HCT116 (cell line): ENCODE measurements at regions not wholly inside any gene's neighbourhood (a gene's known extent, or its start where the extent isn't known, plus 50 kb on each side); places are given as distances from the start of the nearest gene placed in this dataset.

Experiments used
- ATAC-seq: fragments of 200-7000 bp; cut with Tn5 transposase; 2 replicates; pipeline ENCODE4 v1.9.1; 2020; ENCODE audit warnings: mild to moderate bottlenecking, moderate library complexity
- BruUV-seq: library from RNA; stranded (reverse); fragments of 400-500 nt; replicated peaks from 2 replicates; lab custom pipeline; 2021; lab: Mats Ljungman, UMichigan
- CTCF ChIA-PET: fragments of 300-600 bp; sonication (Branson Sonifier 250); formaldehyde crosslinking; loops from one replicate; lab custom pipeline; 2021; ENCODE audit warnings: antibody characterized with exemption; lab: Charles Lee
- POLR2A ChIA-PET: fragments of 300-600, 350-600 bp; sonication (Branson Sonifier 250); formaldehyde crosslinking; loops from one replicate; lab custom pipeline; 2021; ENCODE audit warnings: antibody characterized with exemption; lab: Charles Lee
- RAD21 ChIA-PET, 2 experiments: fragments of 300-600 bp; sonication (Branson Sonifier 250); formaldehyde crosslinking; loops; one replicate each; lab custom pipeline; 2023; ENCODE audit warnings: low total read pairs in 2 of 2; ENCODE audit not compliant: uncharacterized antibody in 2 of 2, unreplicated experiment in 2 of 2, low non-redundant PET in 1 of 2; lab: Charles Lee
- DNase-seq: peaks from one replicate; pipeline ENCODE4 v3.0.0-alpha.2; 2010; ENCODE audit warnings: low read depth, low spot score
- H2AFZ ChIP-seq: fragments of 200-600 bp; shearing (Covaris generic), sonication (generic); 2 replicates; pipeline ENCODE4 v1.6.1; 2017; ENCODE audit warnings: low read depth, mixed run types, mixed read lengths, antibody characterized with exemption, low read length; ENCODE audit not compliant: poor library complexity, severe bottlenecking
- H3K27ac ChIP-seq: 2 replicates; pipeline ENCODE4 v1.5.1; 2012; ENCODE audit warnings: low read depth, low read length
- H3K27me3 ChIP-seq: fragments of 200-600 bp; sonication (generic); 2 replicates; pipeline ENCODE4 v1.6.1; 2016; ENCODE audit warnings: mixed run types, low read length, mixed read lengths; ENCODE audit not compliant: insufficient read depth
- H3K36me3 ChIP-seq, 2 experiments: fragments of 200-500 bp in 1 of 2; fragments of 200-600 bp in 1 of 2; sonication (Bioruptor generic) in 1 of 2; sonication (generic) in 1 of 2; 2 replicates each; pipeline versions ENCODE4 v1.5.1 to v1.6.1; 2014 to 2016; ENCODE audit warnings: low read length in 2 of 2, inconsistent platforms in 1 of 2, mixed read lengths in 1 of 2, mixed run types in 1 of 2; ENCODE audit not compliant: insufficient read depth in 2 of 2, control insufficient read depth in 1 of 2
- H3K4me1 ChIP-seq, 2 experiments: fragments of 200-600 bp in 1 of 2; sonication (generic) in 1 of 2; 2 replicates each; pipeline versions ENCODE4 v1.5.1 to v1.6.1; 2012 to 2017; ENCODE audit warnings: low read length in 2 of 2, inconsistent platforms in 1 of 2, mild to moderate bottlenecking in 1 of 2, mixed read lengths in 1 of 2, mixed run types in 1 of 2, moderate library complexity in 1 of 2; ENCODE audit not compliant: insufficient read depth in 2 of 2, control insufficient read depth in 1 of 2
- H3K4me2 ChIP-seq: fragments of 200-600 bp; sonication (generic); 2 replicates; pipeline ENCODE4 v1.6.1; 2017; ENCODE audit warnings: mixed run types, low read length, mixed read lengths
- H3K4me3 ChIP-seq, 2 experiments: fragments of 200-600 bp in 1 of 2; sonication (generic) in 1 of 2; replicated peaks in 1 of 2; 2 replicates each; pipeline ENCODE4 v1.5.1; 2011 to 2016; ENCODE audit warnings: low read length in 2 of 2, control low read depth in 1 of 2, low read depth in 1 of 2, mild to moderate bottlenecking in 1 of 2, mixed read lengths in 1 of 2, mixed run types in 1 of 2
- H3K79me2 ChIP-seq: fragments of 200-600 bp; sonication (generic); 2 replicates; pipeline ENCODE4 v1.6.1; 2017; ENCODE audit warnings: mild to moderate bottlenecking, mixed run types, low read length, moderate library complexity, mixed read lengths; ENCODE audit not compliant: insufficient read depth
- H3K9ac ChIP-seq: fragments of 200-600 bp; sonication (generic); 2 replicates; pipeline ENCODE4 v1.6.1; 2016; ENCODE audit warnings: low read length, mixed read lengths
- H3K9me2 ChIP-seq: fragments of 200-600 bp; sonication (generic), shearing (Covaris generic); 2 replicates; pipeline ENCODE4 v1.6.1; 2017; ENCODE audit warnings: mixed run types, mild to moderate bottlenecking, moderate library complexity; ENCODE audit not compliant: insufficient read depth
- H3K9me3 ChIP-seq, 2 experiments: fragments of 200-500 bp in 1 of 2; fragments of 200-600 bp in 1 of 2; sonication (Bioruptor generic) in 1 of 2; sonication (generic) in 1 of 2; 2 replicates each; pipeline ENCODE4 v1.6.1; 2014 to 2017; ENCODE audit warnings: low read length in 2 of 2, mixed read lengths in 2 of 2, inconsistent platforms in 1 of 2, low read depth in 1 of 2, mild to moderate bottlenecking in 1 of 2, mixed run types in 1 of 2, moderate library complexity in 1 of 2; ENCODE audit not compliant: control insufficient read depth in 1 of 2, insufficient read depth in 1 of 2
- H4K20me1 ChIP-seq: fragments of 200-600 bp; sonication (generic), shearing (Covaris generic); 2 replicates; pipeline ENCODE4 v1.6.1; 2017; ENCODE audit warnings: mixed run types, mild to moderate bottlenecking, moderate library complexity; ENCODE audit not compliant: insufficient read depth
- EGR1 ChIP-seq: IDR thresholded peaks from 2 replicates; pipeline ENCODE4 v1.6.1; 2012; ENCODE audit warnings: low read depth
- ELF1 ChIP-seq: IDR thresholded peaks from 2 replicates; pipeline ENCODE4 v1.6.1; 2012; ENCODE audit warnings: low read depth, borderline replicate concordance
- EZH2 ChIP-seq: fragments of 200-600 bp; sonication (generic); IDR thresholded peaks from 2 replicates; pipeline ENCODE4 v1.6.1; 2017; ENCODE audit warnings: antibody characterized with exemption, mixed run types
- EZH2phosphoT487 ChIP-seq: fragments of 200-600 bp; IDR thresholded peaks from 2 replicates; pipeline ENCODE4 v1.6.1; 2018; ENCODE audit warnings: antibody characterized with exemption, borderline replicate concordance
- FOSL1 ChIP-seq: IDR thresholded peaks from 2 replicates; pipeline ENCODE4 v1.6.1; 2012; ENCODE audit warnings: low read depth
- JUND ChIP-seq: IDR thresholded peaks from 2 replicates; pipeline ENCODE4 v1.6.1; 2012
- POLR2A ChIP-seq: IDR thresholded peaks from 2 replicates; pipeline ENCODE4 v1.7.0; 2011; ENCODE audit warnings: borderline replicate concordance; ENCODE audit not compliant: insufficient read depth, insufficient read length; ENCODE audit errors: extremely low read depth
- POLR2AphosphoS5 ChIP-seq: IDR thresholded peaks from 2 replicates; pipeline ENCODE4 v1.6.1; 2011; ENCODE audit warnings: mild to moderate bottlenecking, low read depth, low read length, moderate library complexity
- SIN3A ChIP-seq: IDR thresholded peaks from 2 replicates; pipeline ENCODE4 v1.6.1; 2012; ENCODE audit warnings: low read depth
- SP1 ChIP-seq: IDR thresholded peaks from 2 replicates; pipeline ENCODE4 v1.6.1; 2012; ENCODE audit warnings: low read depth
- SRF ChIP-seq: IDR thresholded peaks from 2 replicates; pipeline ENCODE4 v1.6.1; 2012; ENCODE audit warnings: low read depth
- TCF7L2 ChIP-seq: IDR thresholded peaks from 2 replicates; pipeline ENCODE4 v1.7.0; 2011; ENCODE audit warnings: borderline replicate concordance, inconsistent platforms; ENCODE audit not compliant: insufficient read depth, insufficient read length; ENCODE audit errors: extremely low read depth
- ZFX ChIP-seq: fragments of 450-650 bp; IDR thresholded peaks from 2 replicates; pipeline ENCODE4 v1.6.1; 2017
- ZNF274 ChIP-seq: fragments of 200-500 bp; sonication (Bioruptor generic); IDR thresholded peaks from 2 replicates; pipeline ENCODE4 v1.6.1; 2014; ENCODE audit warnings: mild to moderate bottlenecking, low read depth, low read length, inconsistent platforms
- intact Hi-C: fragments of 100-400 bp; cut with micrococcal nuclease; formaldehyde crosslinking; loops from 2 replicates; pipeline ENCODE4 v1.10.0; 2022
- TF ChIP-seq, protein P1 (sequence below): IDR thresholded peaks from 2 replicates; pipeline ENCODE4 v1.6.1; 2012
- TF ChIP-seq, protein P2 (sequence below): IDR thresholded peaks from 2 replicates; pipeline ENCODE4 v1.6.1; 2012
- TF ChIP-seq, protein P3 (sequence below), 3 experiments: fragments of 200-600 bp in 1 of 3; sonication (generic) in 1 of 3; IDR thresholded peaks in 2 of 3; conservative IDR thresholded peaks in 1 of 3; 2 replicates each; pipeline ENCODE4 v1.5.1; 2012 to 2017; ENCODE audit warnings: low read depth in 2 of 3, low read length in 2 of 3, antibody characterized with exemption in 1 of 3, borderline replicate concordance in 1 of 3, control low read depth in 1 of 3, mild to moderate bottlenecking in 1 of 3, mixed read lengths in 1 of 3, mixed run types in 1 of 3, moderate library complexity in 1 of 3; ENCODE audit not compliant: insufficient read depth in 1 of 3

DNA sequence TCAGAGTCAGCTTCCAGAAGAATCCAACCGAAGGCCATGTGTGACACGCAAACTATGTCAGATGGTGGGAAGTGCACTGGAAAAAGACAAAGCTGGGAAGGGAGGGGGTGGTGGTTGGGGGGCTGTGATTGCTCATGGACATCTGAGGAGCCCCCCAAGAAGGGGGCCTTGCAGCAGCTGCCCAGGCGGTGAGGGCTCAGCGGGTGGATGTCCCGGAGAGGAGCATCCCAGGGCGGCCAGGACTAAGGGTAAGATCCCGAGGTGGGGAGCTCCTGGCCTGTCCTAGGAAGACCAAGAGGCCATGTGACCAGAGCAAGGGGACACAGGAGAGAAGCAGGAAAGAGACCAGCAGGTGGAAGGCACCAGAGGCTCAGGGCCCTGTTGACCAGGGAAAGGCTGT, 299.5 kb downstream of the PREX1 start:
- DNase-seq = no peak
- Histone ChIP-seq H3K9me3 (no peaks in the 10 kb centered on the region), H3K79me2 (no peaks in the 10 kb centered on the region), H3K36me3 (no peaks in the 10 kb centered on the region), H3K4me3 (no peak overlapping the region), H3K4me2 (no peak overlapping the region), H3K4me1 (no peaks in the 10 kb centered on the region), H3K27ac (no peak overlapping the region), H4K20me1 (no peaks in the 10 kb centered on the region), H3K9me2 (no peaks in the 10 kb centered on the region), H2AFZ (no peak overlapping the region), H3K27me3 (peaks cover 57% of the 10 kb centered on the region), H3K9ac (no peak overlapping the region)
- TF ChIP-seq, protein P1, sequence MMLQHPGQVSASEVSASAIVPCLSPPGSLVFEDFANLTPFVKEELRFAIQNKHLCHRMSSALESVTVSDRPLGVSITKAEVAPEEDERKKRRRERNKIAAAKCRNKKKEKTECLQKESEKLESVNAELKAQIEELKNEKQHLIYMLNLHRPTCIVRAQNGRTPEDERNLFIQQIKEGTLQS = no peak
- no peak for TF ChIP-seq JUND
- no peak for TF ChIP-seq POLR2A
- no peak for TF ChIP-seq EZH2
- no peak for TF ChIP-seq ZNF274
- no peak for TF ChIP-seq SP1
- TF ChIP-seq POLR2AphosphoS5 = no peak
- no peak for TF ChIP-seq SIN3A
- ATAC-seq = no peak
- ChIA-PET RAD21 (no interaction called here), CTCF (no interaction called here), POLR2A (no interaction called here)
- intact Hi-C loops = loop anchor here (10.0 kb wide), 1 partner anchor 54 kb away; no protein-coding TSS in a partner anchor
- no TSS peak for BruUV-seq

DNA sequence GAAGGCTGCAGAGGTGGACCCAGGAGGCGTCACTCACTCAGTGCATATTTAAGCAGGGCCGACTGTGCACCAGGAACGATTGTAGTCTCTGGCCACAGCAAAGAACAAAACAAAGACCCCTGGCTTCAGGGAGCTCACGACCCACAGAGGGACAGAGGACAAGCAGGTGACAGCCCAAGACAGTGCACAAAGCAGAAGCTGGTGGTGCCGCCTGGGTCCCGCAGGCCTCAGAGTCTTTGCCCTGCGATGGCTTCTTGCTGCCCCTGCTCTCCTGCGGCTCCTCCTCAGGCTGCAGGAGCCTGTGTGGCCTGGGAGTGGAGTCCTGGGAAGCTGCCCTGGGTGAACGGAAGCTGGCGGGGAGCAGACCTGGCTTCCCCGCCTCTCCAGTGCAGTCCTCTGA, 300.0 kb downstream of the PREX1 start:
- Histone ChIP-seq H3K79me2 (no peaks in the 10 kb centered on the region), H3K4me3 (no peak overlapping the region), H4K20me1 (no peaks in the 10 kb centered on the region), H3K27ac (no peak overlapping the region), H3K4me2 (no peak overlapping the region), H3K9ac (no peak overlapping the region), H3K27me3 (peaks cover 53% of the 10 kb centered on the region), H3K9me2 (no peaks in the 10 kb centered on the region), H3K36me3 (no peaks in the 10 kb centered on the region), H3K9me3 (no peaks in the 10 kb centered on the region), H2AFZ (no peak overlapping the region), H3K4me1 (no peaks in the 10 kb centered on the region)
- no peak for TF ChIP-seq EZH2phosphoT487
- TF ChIP-seq ZNF274 = no peak
- no peak for TF ChIP-seq SRF
- TF ChIP-seq, protein P2, sequence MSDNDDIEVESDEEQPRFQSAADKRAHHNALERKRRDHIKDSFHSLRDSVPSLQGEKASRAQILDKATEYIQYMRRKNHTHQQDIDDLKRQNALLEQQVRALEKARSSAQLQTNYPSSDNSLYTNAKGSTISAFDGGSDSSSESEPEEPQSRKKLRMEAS = no peak
- TF ChIP-seq POLR2AphosphoS5 = no peak
- TF ChIP-seq ELF1 = no peak
- no peak for TF ChIP-seq ZFX
- no peak for TF ChIP-seq EZH2
- no peak for TF ChIP-seq TCF7L2
- TF ChIP-seq EGR1 = no peak
- no peak for TF ChIP-seq FOSL1
- TF ChIP-seq, protein P3, sequence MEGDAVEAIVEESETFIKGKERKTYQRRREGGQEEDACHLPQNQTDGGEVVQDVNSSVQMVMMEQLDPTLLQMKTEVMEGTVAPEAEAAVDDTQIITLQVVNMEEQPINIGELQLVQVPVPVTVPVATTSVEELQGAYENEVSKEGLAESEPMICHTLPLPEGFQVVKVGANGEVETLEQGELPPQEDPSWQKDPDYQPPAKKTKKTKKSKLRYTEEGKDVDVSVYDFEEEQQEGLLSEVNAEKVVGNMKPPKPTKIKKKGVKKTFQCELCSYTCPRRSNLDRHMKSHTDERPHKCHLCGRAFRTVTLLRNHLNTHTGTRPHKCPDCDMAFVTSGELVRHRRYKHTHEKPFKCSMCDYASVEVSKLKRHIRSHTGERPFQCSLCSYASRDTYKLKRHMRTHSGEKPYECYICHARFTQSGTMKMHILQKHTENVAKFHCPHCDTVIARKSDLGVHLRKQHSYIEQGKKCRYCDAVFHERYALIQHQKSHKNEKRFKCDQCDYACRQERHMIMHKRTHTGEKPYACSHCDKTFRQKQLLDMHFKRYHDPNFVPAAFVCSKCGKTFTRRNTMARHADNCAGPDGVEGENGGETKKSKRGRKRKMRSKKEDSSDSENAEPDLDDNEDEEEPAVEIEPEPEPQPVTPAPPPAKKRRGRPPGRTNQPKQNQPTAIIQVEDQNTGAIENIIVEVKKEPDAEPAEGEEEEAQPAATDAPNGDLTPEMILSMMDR (IDR thresholded peaks at IDR 0.05 in 2 of 3, conservative IDR thresholded peaks at IDR 0.05 in 1 of 3; ENCODE audit: borderline replicate concordance in 1 of 3, insufficient read depth in 1 of 3, low read depth in 2 of 3, low read length in 2 of 3) = no peak
- TF ChIP-seq, protein P1 = no peak
- no peak for TF ChIP-seq SIN3A
- no peak for TF ChIP-seq SP1
- ATAC-seq (no peak), DNase-seq (no peak)
- ChIA-PET RAD21 (no interaction called here), POLR2A (no interaction called here), CTCF (no interaction called here)
- BruUV-seq = no TSS peak
- intact Hi-C loops = loop anchor here (10.0 kb wide), 1 partner anchor 53 kb away; no protein-coding TSS in a partner anchor
